ENCODE measurements at regions not wholly inside any gene's neighbourhood (a gene's known extent, or its start where the extent isn't known, plus 50 kb on each side); places are given as distances from the start of the nearest gene placed in this dataset.

DNA sequence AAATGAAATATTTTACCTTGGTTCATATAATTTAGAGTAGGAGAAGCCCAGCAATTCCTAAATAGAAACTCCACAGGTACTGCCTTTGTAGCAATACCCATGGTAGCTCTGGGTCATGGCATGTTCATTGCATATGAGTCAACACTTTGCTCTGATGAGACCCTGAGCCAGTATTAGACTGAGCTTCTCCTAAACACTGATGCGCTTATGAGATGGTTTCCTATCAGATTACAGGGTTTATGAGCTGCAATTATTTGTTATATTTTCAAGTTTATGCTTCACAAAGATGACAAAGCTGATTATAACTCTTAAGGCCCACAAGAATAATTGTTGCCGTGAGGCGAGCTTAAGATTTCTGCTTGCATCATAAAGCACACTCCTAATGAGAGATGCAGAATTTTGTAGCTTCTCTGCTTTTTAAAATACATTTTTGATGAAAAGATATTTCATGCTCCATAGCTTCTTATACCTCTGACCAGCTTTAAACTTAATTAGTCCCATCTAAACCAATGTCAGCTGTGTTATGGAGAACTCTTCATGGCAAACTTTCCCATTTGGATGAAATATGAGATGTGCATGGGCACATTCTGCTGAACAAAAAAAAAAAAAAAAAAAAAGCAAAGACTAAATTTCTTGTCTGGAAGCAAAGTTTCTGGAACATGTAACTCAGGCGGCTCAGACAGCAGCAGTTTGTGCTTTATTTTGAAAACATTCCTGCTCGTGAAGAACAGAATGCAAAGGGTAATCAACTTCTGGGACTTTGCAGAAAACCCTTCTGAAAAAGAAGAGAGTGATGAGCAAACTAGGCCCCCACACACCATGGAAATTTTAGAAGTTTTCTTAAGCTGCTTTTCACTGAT lies 162.6 kb downstream of the KCNE4 start:
- TF ChIP-seq, protein P1, sequence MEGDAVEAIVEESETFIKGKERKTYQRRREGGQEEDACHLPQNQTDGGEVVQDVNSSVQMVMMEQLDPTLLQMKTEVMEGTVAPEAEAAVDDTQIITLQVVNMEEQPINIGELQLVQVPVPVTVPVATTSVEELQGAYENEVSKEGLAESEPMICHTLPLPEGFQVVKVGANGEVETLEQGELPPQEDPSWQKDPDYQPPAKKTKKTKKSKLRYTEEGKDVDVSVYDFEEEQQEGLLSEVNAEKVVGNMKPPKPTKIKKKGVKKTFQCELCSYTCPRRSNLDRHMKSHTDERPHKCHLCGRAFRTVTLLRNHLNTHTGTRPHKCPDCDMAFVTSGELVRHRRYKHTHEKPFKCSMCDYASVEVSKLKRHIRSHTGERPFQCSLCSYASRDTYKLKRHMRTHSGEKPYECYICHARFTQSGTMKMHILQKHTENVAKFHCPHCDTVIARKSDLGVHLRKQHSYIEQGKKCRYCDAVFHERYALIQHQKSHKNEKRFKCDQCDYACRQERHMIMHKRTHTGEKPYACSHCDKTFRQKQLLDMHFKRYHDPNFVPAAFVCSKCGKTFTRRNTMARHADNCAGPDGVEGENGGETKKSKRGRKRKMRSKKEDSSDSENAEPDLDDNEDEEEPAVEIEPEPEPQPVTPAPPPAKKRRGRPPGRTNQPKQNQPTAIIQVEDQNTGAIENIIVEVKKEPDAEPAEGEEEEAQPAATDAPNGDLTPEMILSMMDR (IDR thresholded peaks at IDR 0.05): no peak
- TF ChIP-seq POLR2A (IDR thresholded peaks at IDR 0.05): no peak
